ENCODE measurements at regions not wholly inside any gene's neighbourhood (a gene's known extent, or its start where the extent isn't known, plus 50 kb on each side); places are given as distances from the start of the nearest gene placed in this dataset.
"Not testable (repeated sequence)": the region's sequence is repeated elsewhere in the genome, so short reads cannot be mapped to it uniquely, and the experiment has no call there.

DNA sequence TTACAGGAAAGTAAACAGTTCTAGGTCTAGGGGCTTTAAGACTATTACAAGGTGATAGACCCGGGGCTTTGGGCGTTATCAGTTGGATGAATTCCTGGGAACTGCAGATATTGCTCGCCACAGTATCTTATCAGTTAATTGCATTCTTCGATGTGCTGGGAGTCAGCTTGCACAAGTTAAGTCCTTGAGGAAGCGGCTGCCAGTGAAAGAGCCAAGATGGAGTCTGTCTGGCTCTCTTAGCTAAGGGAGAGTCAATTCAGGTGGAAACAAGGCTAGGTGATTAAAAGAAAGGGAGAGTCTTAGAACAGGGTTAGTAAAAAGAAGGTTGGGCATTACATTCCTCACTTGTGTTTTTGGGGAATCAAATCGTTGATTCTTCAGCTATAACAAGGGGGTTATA is 130.6 kb upstream of the ZNF195 start:
- not testable (repeated sequence) for TF ChIP-seq POLR2A (IDR thresholded peaks at IDR 0.05; ENCODE audit: insufficient read depth in 1 of 2, low read depth in 2 of 2, low read length in 2 of 2); EP300 (IDR thresholded peaks at IDR 0.05; ENCODE audit: low read depth in 2 of 2, low read length in 2 of 2); EP300 (CRISPR knock-in tag; IDR thresholded peaks at IDR 0.05; ENCODE audit: borderline replicate concordance); ELF1 (CRISPR knock-in tag; IDR thresholded peaks at IDR 0.05); RFX5 (IDR thresholded peaks at IDR 0.05; ENCODE audit: low read depth, low read length); POLR2G (IDR thresholded peaks at IDR 0.05; ENCODE audit: low read depth, low read length); MED8 (CRISPR knock-in tag; IDR thresholded peaks at IDR 0.05; ENCODE audit: insufficient replicate concordance); ZNF234 (CRISPR knock-in tag; conservative IDR thresholded peaks at IDR 0.05); NFRKB (IDR thresholded peaks at IDR 0.05); MIER3 (CRISPR knock-in tag; IDR thresholded peaks at IDR 0.05; ENCODE audit: borderline replicate concordance); ZFP36L1 (CRISPR knock-in tag; IDR thresholded peaks at IDR 0.05)
- TF ChIP-seq, protein P1, sequence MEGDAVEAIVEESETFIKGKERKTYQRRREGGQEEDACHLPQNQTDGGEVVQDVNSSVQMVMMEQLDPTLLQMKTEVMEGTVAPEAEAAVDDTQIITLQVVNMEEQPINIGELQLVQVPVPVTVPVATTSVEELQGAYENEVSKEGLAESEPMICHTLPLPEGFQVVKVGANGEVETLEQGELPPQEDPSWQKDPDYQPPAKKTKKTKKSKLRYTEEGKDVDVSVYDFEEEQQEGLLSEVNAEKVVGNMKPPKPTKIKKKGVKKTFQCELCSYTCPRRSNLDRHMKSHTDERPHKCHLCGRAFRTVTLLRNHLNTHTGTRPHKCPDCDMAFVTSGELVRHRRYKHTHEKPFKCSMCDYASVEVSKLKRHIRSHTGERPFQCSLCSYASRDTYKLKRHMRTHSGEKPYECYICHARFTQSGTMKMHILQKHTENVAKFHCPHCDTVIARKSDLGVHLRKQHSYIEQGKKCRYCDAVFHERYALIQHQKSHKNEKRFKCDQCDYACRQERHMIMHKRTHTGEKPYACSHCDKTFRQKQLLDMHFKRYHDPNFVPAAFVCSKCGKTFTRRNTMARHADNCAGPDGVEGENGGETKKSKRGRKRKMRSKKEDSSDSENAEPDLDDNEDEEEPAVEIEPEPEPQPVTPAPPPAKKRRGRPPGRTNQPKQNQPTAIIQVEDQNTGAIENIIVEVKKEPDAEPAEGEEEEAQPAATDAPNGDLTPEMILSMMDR (CRISPR knock-in tag; IDR thresholded peaks at IDR 0.05) = not testable (repeated sequence)
- TF ChIP-seq, protein P2, sequence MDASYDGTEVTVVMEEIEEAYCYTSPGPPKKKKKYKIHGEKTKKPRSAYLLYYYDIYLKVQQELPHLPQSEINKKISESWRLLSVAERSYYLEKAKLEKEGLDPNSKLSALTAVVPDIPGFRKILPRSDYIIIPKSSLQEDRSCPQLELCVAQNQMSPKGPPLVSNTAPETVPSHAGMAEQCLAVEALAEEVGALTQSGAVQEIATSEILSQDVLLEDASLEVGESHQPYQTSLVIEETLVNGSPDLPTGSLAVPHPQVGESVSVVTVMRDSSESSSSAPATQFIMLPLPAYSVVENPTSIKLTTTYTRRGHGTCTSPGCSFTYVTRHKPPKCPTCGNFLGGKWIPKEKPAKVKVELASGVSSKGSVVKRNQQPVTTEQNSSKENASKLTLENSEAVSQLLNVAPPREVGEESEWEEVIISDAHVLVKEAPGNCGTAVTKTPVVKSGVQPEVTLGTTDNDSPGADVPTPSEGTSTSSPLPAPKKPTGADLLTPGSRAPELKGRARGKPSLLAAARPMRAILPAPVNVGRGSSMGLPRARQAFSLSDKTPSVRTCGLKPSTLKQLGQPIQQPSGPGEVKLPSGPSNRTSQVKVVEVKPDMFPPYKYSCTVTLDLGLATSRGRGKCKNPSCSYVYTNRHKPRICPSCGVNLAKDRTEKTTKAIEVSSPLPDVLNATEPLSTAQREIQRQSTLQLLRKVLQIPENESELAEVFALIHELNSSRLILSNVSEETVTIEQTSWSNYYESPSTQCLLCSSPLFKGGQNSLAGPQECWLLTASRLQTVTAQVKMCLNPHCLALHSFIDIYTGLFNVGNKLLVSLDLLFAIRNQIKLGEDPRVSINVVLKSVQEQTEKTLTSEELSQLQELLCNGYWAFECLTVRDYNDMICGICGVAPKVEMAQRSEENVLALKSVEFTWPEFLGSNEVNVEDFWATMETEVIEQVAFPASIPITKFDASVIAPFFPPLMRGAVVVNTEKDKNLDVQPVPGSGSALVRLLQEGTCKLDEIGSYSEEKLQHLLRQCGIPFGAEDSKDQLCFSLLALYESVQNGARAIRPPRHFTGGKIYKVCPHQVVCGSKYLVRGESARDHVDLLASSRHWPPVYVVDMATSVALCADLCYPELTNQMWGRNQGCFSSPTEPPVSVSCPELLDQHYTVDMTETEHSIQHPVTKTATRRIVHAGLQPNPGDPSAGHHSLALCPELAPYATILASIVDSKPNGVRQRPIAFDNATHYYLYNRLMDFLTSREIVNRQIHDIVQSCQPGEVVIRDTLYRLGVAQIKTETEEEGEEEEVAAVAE (CRISPR knock-in tag; IDR thresholded peaks at IDR 0.05; ENCODE audit: borderline replicate concordance) = not testable (repeated sequence)

Data from HepG2 (cell line).